SK-N-SH (cell line): ENCODE measurements at regions not wholly inside any gene's neighbourhood (a gene's known extent, or its start where the extent isn't known, plus 50 kb on each side); places are given as distances from the start of the nearest gene placed in this dataset.

Source experiments
- CTCF ChIA-PET: fragments of 300-600, 350-600 bp; formaldehyde crosslinking; extraction: SDS; loops from one replicate; lab custom pipeline; 2021; lab: Yijun Ruan, JAX
- POLR2A ChIA-PET: fragments of 350-600 bp; sonication (Branson Sonifier 250); formaldehyde crosslinking; extraction: SDS; loops from one replicate; lab custom pipeline; 2020; ENCODE audit warnings: antibody characterized with exemption, inconsistent platforms; lab: Yijun Ruan, JAX
- DNase-seq: peaks from one replicate; pipeline ENCODE4 v3.0.0; 2012
- H2AFZ ChIP-seq: fragments of 200-600 bp; sonication (generic); 2 replicates; pipeline ENCODE4 v1.8.1; 2016; ENCODE audit warnings: antibody characterized with exemption, mild to moderate bottlenecking, low read depth
- H3F3A ChIP-seq: fragments of 200-600 bp; sonication (generic); replicated peaks from 2 replicates; pipeline ENCODE3; 2016; ENCODE audit warnings: antibody characterized with exemption, mild to moderate bottlenecking; ENCODE audit not compliant: insufficient read depth
- H3K27ac ChIP-seq, 2 experiments: fragments of 200-500 bp in 1 of 2; fragments of 200-600 bp in 1 of 2; sonication (Bioruptor generic) in 1 of 2; sonication (generic), shearing (Covaris generic) in 1 of 2; 2 replicates each; pipeline versions ENCODE4 v1.5.1 to v1.6.1; 2014 to 2016; ENCODE audit warnings: low read depth in 2 of 2, inconsistent platforms in 1 of 2, low read length in 1 of 2, mild to moderate bottlenecking in 1 of 2, mixed read lengths in 1 of 2
- H3K27me3 ChIP-seq: fragments of 200-600 bp; sonication (generic), shearing (Covaris generic); 2 replicates; pipeline ENCODE4 v1.6.1; 2016; ENCODE audit warnings: mixed run types; ENCODE audit not compliant: insufficient read depth
- H3K36me3 ChIP-seq, 2 experiments: fragments of 200-500 bp in 1 of 2; fragments of 200-600 bp in 1 of 2; sonication (Bioruptor generic) in 1 of 2; sonication (generic) in 1 of 2; replicated peaks in 1 of 2; 2 replicates each; pipeline versions ENCODE3 to v1.5.1; 2014 to 2016; ENCODE audit warnings: low read length in 1 of 2, mild to moderate bottlenecking in 1 of 2; ENCODE audit not compliant: insufficient read depth in 2 of 2, control insufficient read depth in 1 of 2
- H3K4me1 ChIP-seq, 2 experiments: fragments of 200-500 bp in 1 of 2; fragments of 200-600 bp in 1 of 2; sonication (Bioruptor generic) in 1 of 2; sonication (generic), shearing (Covaris generic) in 1 of 2; 2 replicates each; pipeline versions ENCODE4 v1.5.1 to v1.6.1; 2014 to 2016; ENCODE audit warnings: low read depth in 1 of 2, low read length in 1 of 2, mixed run types in 1 of 2; ENCODE audit not compliant: insufficient read depth in 2 of 2, control insufficient read depth in 1 of 2
- H3K4me2 ChIP-seq: fragments of 200-600 bp; sonication (generic), shearing (Covaris generic); 2 replicates; pipeline ENCODE4 v1.6.1; 2017; ENCODE audit warnings: mixed run types
- H3K4me3 ChIP-seq, 2 experiments: fragments of 200-500 bp in 1 of 2; fragments of 200-600 bp in 1 of 2; sonication (Bioruptor generic) in 1 of 2; sonication (generic), shearing (Covaris generic) in 1 of 2; 2 replicates each; pipeline versions ENCODE4 v1.5.1 to v1.8.1; 2014 to 2016; ENCODE audit warnings: low read depth in 2 of 2, inconsistent platforms in 1 of 2, low read length in 1 of 2, mild to moderate bottlenecking in 1 of 2, mixed read lengths in 1 of 2, moderate library complexity in 1 of 2
- H3K79me2 ChIP-seq: fragments of 200-600 bp; sonication (generic); 2 replicates; pipeline ENCODE4 v1.8.1; 2017; ENCODE audit warnings: mild to moderate bottlenecking; ENCODE audit not compliant: insufficient read depth
- H3K9ac ChIP-seq: fragments of 200-600 bp; sonication (generic); 2 replicates; pipeline ENCODE4 v1.6.1; 2017; ENCODE audit warnings: mixed run types
- H3K9me2 ChIP-seq: fragments of 200-600 bp; sonication (generic); 2 replicates; pipeline ENCODE4 v1.6.1; 2017; ENCODE audit warnings: mixed run types
- H3K9me3 ChIP-seq: fragments of 200-600 bp; sonication (generic); 2 replicates; pipeline ENCODE4 v1.6.1; 2017; ENCODE audit warnings: mixed run types, mild to moderate bottlenecking, moderate library complexity
- H4K20me1 ChIP-seq: fragments of 200-600 bp; sonication (generic); 2 replicates; pipeline ENCODE4 v1.6.1; 2017; ENCODE audit warnings: mild to moderate bottlenecking, mixed run types; ENCODE audit not compliant: insufficient read depth
- CHD2 ChIP-seq: fragments of 150-350 bp; IDR thresholded peaks from 2 replicates; pipeline ENCODE4 v1.6.1; 2018; ENCODE audit warnings: low read length; ENCODE audit not compliant: partially characterized antibody
- ELF1 ChIP-seq: IDR thresholded peaks from 2 replicates; pipeline ENCODE4 v1.4.0; 2012
- FOSL2 ChIP-seq: IDR thresholded peaks from 2 replicates; pipeline ENCODE4 v1.4.0; 2012; ENCODE audit warnings: low read depth, mild to moderate bottlenecking, moderate library complexity, borderline replicate concordance
- FOXM1 ChIP-seq: IDR thresholded peaks from 2 replicates; pipeline ENCODE4 v1.4.0; 2012; ENCODE audit warnings: low read depth, mild to moderate bottlenecking
- GABPA ChIP-seq: IDR thresholded peaks from 2 replicates; pipeline ENCODE4 v1.4.0; 2012; ENCODE audit warnings: low read depth, mild to moderate bottlenecking
- GATA2 ChIP-seq: sonication (generic); formaldehyde crosslinking; IDR thresholded peaks from 2 replicates; pipeline ENCODE4 v1.5.0; 2020; ENCODE audit warnings: mild to moderate bottlenecking, missing genetic modification reagents
- IRF3 ChIP-seq: fragments of 150-350 bp; IDR thresholded peaks from 2 replicates; pipeline ENCODE4 v1.6.1; 2016; ENCODE audit warnings: mild to moderate bottlenecking, low read depth, low read length
- JUND ChIP-seq: IDR thresholded peaks from 2 replicates; pipeline ENCODE4 v1.4.0; 2012
- MXI1 ChIP-seq: IDR thresholded peaks from 2 replicates; pipeline ENCODE4 v1.6.1; 2012; ENCODE audit warnings: mild to moderate bottlenecking, low read depth, low read length, improper control_type of control experiment
- NFIC ChIP-seq: IDR thresholded peaks from 2 replicates; pipeline ENCODE4 v1.4.0; 2012; ENCODE audit warnings: borderline replicate concordance
- RCOR1 ChIP-seq: fragments of 150-350 bp; IDR thresholded peaks from 2 replicates; pipeline ENCODE4 v1.6.1; 2017; ENCODE audit warnings: antibody characterized with exemption, low read length
- REST ChIP-seq: IDR thresholded peaks from 2 replicates; pipeline ENCODE4 v1.6.1; 2012; ENCODE audit warnings: mild to moderate bottlenecking, low read depth, low read length, moderate library complexity
- RXRA ChIP-seq: IDR thresholded peaks from 2 replicates; pipeline ENCODE4 v1.4.0; 2012; ENCODE audit warnings: low read depth, mild to moderate bottlenecking, borderline replicate concordance
- SIN3A ChIP-seq: IDR thresholded peaks from 2 replicates; pipeline ENCODE4 v1.6.1; 2012; ENCODE audit warnings: low read depth, mild to moderate bottlenecking, low read length, moderate library complexity, borderline replicate concordance
- SMC3 ChIP-seq: IDR thresholded peaks from 2 replicates; pipeline ENCODE4 v1.6.1; 2012; ENCODE audit warnings: low read depth, low read length, improper control_type of control experiment
- TEAD4 ChIP-seq: IDR thresholded peaks from 2 replicates; pipeline ENCODE4 v1.4.0; 2012; ENCODE audit warnings: mild to moderate bottlenecking, borderline replicate concordance; ENCODE audit not compliant: insufficient read depth
- USF2 ChIP-seq: fragments of 150-350 bp; IDR thresholded peaks from 2 replicates; pipeline ENCODE4 v1.6.1; 2017; ENCODE audit warnings: antibody characterized with exemption, low read length, low read depth, borderline replicate concordance
- ZBTB33 ChIP-seq: IDR thresholded peaks from 2 replicates; pipeline ENCODE4 v1.4.0; 2012; ENCODE audit warnings: low read depth, borderline replicate concordance
- WGBS: methylation state at CpG from one replicate; pipeline ENCODE4 v1.1.6; 2017; ENCODE audit warnings: low lambda C conversion rate; 5-methylcytosine and 5-hydroxymethylcytosine counted together

GRCh38 chr4:111013846-111014245 lies 391.0 kb upstream of the PITX2 start:
- WGBS: 5% methylated on average over 7 of the region's 7 CpGs
- no peak overlapping the region for H2AFZ ChIP-seq
- no peak overlapping the region for H3K9ac ChIP-seq
- H3K9me2 ChIP-seq: no peaks in the 10 kb centered on the region
- H3K4me2 ChIP-seq: no peak overlapping the region
- ChIA-PET CTCF (interaction anchor here (1.1 kb wide), 1 partner anchor 15 kb away, joined by 3 read pairs; no protein-coding TSS in a partner anchor), POLR2A (no interaction called here)
- H3K36me3 ChIP-seq: no peaks in the 10 kb centered on the region
- peaks cover 32% of the 10 kb centered on the region; the same call in 1 of the 2 replicates for H3K27me3 ChIP-seq
- no peak overlapping the region for H3K4me3 ChIP-seq
- H3K4me1 ChIP-seq: no peaks in the 10 kb centered on the region
- no peaks in the 10 kb centered on the region for H3K79me2 ChIP-seq
- DNase-seq: no peak
- H4K20me1 ChIP-seq: no peaks in the 10 kb centered on the region
- H3K9me3 ChIP-seq: no peaks in the 10 kb centered on the region
- H3F3A ChIP-seq: no peaks in the 10 kb centered on the region
- no peak for TF ChIP-seq CHD2
- no peak for TF ChIP-seq NFIC
- no peak for TF ChIP-seq FOSL2
- no peak for TF ChIP-seq MXI1
- no peak for TF ChIP-seq FOXM1
- TF ChIP-seq REST: no peak
- no peak overlapping the region for H3K27ac ChIP-seq

- POLR2A ChIA-PET: no interaction called here
- WGBS: 0% methylated on average over 1 of the region's 1 CpG
These were observed 391.7 kb upstream of the PITX2 start for GRCh38 chr4:111014537-111014936.

GRCh38 chr4:111016416-111016815 lies 393.5 kb upstream of the PITX2 start:
- no peaks in the 10 kb centered on the region for H4K20me1 ChIP-seq
- H3K27me3 ChIP-seq: peaks cover 19% of the 10 kb centered on the region; the same call in 1 of the 2 replicates
- H3K4me2 ChIP-seq: no peak overlapping the region
- no peak overlapping the region for H3K27ac ChIP-seq
- no peak overlapping the region for H3K9ac ChIP-seq
- H2AFZ ChIP-seq: no peak overlapping the region
- DNase-seq: no peak
- H3K79me2 ChIP-seq: no peaks in the 10 kb centered on the region
- H3F3A ChIP-seq: no peaks in the 10 kb centered on the region
- ChIA-PET CTCF (no interaction called here), POLR2A (no interaction called here)
- no peaks in the 10 kb centered on the region for H3K36me3 ChIP-seq
- no peaks in the 10 kb centered on the region for H3K9me2 ChIP-seq
- H3K4me1 ChIP-seq: no peaks in the 10 kb centered on the region
- no peak overlapping the region for H3K4me3 ChIP-seq
- no peaks in the 10 kb centered on the region for H3K9me3 ChIP-seq
- TF ChIP-seq ZBTB33 (no peak), GABPA (no peak), TEAD4 (no peak), IRF3 (no peak), JUND (no peak), SIN3A (no peak), GATA2 (CRISPR knock-in tag) (no peak), USF2 (no peak), RCOR1 (no peak)

More at GRCh38 chr4:111014537-111014936, 391.7 kb upstream of the PITX2 start:
- no peak overlapping the region for H2AFZ ChIP-seq
- no peak overlapping the region for H3K4me2 ChIP-seq
- H4K20me1 ChIP-seq: no peaks in the 10 kb centered on the region
- CTCF ChIA-PET: interaction anchor here (1.1 kb wide), 1 partner anchor 14 kb away, joined by 3 read pairs; no protein-coding TSS in a partner anchor
- no peaks in the 10 kb centered on the region for H3K36me3 ChIP-seq
- peaks cover 32% of the 10 kb centered on the region; the same call in 1 of the 2 replicates for H3K27me3 ChIP-seq
- H3F3A ChIP-seq: no peaks in the 10 kb centered on the region
- no peak for DNase-seq
- H3K9ac ChIP-seq: no peak overlapping the region
- no peak overlapping the region for H3K4me3 ChIP-seq
- H3K9me2 ChIP-seq: no peaks in the 10 kb centered on the region
- no peaks in the 10 kb centered on the region for H3K79me2 ChIP-seq
- H3K4me1 ChIP-seq: no peaks in the 10 kb centered on the region
- TF ChIP-seq ELF1 (no peak), SMC3 (no peak), RXRA (no peak)
- H3K27ac ChIP-seq: no peak overlapping the region
- H3K9me3 ChIP-seq: no peaks in the 10 kb centered on the region
